Uterus (tissue), 3 donors: ENCODE measurements at regions not wholly inside any gene's neighbourhood (a gene's known extent, or its start where the extent isn't known, plus 50 kb on each side); places are given as distances from the start of the nearest gene placed in this dataset.

Source experiments
- DNase-seq, 2 donors: peaks; one replicate each; pipeline ENCODE4 v3.0.0-alpha.2; 2019 to 2020
- H3K27ac ChIP-seq, 2 donors: fragments of 200-600 bp; sonication (generic); 1 replicate in 1 of 2; 2 replicates in 1 of 2; pipeline ENCODE4 v1.5.1; 2016 to 2018
- H3K27me3 ChIP-seq, 2 donors: fragments of 200-600 bp; sonication (generic); one replicate each; pipeline ENCODE4 v1.5.1; 2018 to 2019; ENCODE audit warnings: control low read depth in 1 of 2
- H3K36me3 ChIP-seq, 2 donors: fragments of 200-600 bp; sonication (generic); one replicate each; pipeline ENCODE4 v1.5.1; 2019; ENCODE audit warnings: control low read depth in 1 of 2
- H3K4me1 ChIP-seq, 2 donors: fragments of 200-600 bp; sonication (generic); one replicate each; pipeline ENCODE4 v1.5.1; 2018 to 2019; ENCODE audit warnings: control low read depth in 1 of 2
- H3K4me3 ChIP-seq, 2 donors: fragments of 200-600 bp; sonication (generic); 1 replicate in 1 of 2; 2 replicates in 1 of 2; pipeline ENCODE4 v1.5.1; 2018 to 2019; ENCODE audit warnings: mild to moderate bottlenecking in 1 of 2
- H3K9me3 ChIP-seq, 2 donors: fragments of 200-600 bp; sonication (generic); one replicate each; pipeline ENCODE4 v1.5.1; 2019; ENCODE audit warnings: control low read depth in 1 of 2
- CTCF ChIP-seq, 4 experiments: fragments of 200-600 bp in 2 of 4; fragments of 450-650 bp in 2 of 4; sonication (generic) in 2 of 4; IDR thresholded peaks; one replicate each; pipeline ENCODE4 v1.5.1; 2016 to 2019; ENCODE audit warnings: antibody characterized with exemption in 4 of 4, mild to moderate bottlenecking in 2 of 4, moderate library complexity in 1 of 4
- POLR2A ChIP-seq, 2 donors: fragments of 450-650 bp; IDR thresholded peaks; one replicate each; pipeline ENCODE4 v1.6.1; 2016; ENCODE audit warnings: antibody characterized with exemption in 2 of 2, mild to moderate bottlenecking in 1 of 2, moderate library complexity in 1 of 2
- intact Hi-C: fragments of 100-400 bp; cut with DNase I; formaldehyde crosslinking; loops from one replicate; pipeline ENCODE4 v1.15.1; 2023; ENCODE audit warnings: low total_unique reads
- donor health status: DM: yes; HTN: yes; CAD: no.

DNA sequence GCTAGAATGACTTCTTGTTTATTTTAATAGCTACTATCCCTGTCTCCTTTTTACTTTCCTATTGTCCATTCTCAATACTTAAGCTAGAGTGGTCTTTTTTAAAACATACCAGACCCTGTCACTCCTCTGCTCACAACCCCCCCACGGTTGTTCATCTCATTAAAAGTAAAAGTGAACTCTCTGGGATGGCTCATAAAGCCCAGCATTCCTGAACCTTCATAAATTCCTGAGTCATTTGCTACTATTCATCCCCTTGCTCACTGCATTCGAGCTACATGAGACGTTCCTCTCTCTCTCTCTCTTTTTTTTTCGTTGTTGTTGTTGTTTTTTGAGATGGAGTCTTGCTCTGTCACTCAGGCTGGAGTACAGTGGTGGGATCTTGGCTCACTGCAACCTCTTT lies 148.7 kb upstream of the DSEL start:
- Histone ChIP-seq H3K4me1 (no peaks in the 10 kb centered on the region), H3K4me3 (no peak overlapping the region), H3K27ac (no peak overlapping the region), H3K27me3 (no peaks in the 10 kb centered on the region), H3K36me3 (no peaks in the 10 kb centered on the region), H3K9me3 (no peaks in the 10 kb centered on the region)
- no peak for TF ChIP-seq CTCF (IDR thresholded peaks at IDR 0.05)
- no peak for TF ChIP-seq POLR2A (IDR thresholded peaks at IDR 0.05)
- intact Hi-C loops: no loop called here
- no peak for DNase-seq

- TF ChIP-seq CTCF (IDR thresholded peaks at IDR 0.05) (no peak), POLR2A (IDR thresholded peaks at IDR 0.05) (no peak)
- H3K4me3 ChIP-seq: no peak overlapping the region
- DNase-seq: no peak
- no peak overlapping the region for H3K27ac ChIP-seq
- no peaks in the 10 kb centered on the region for H3K36me3 ChIP-seq
- H3K9me3 ChIP-seq: no peaks in the 10 kb centered on the region
- no peaks in the 10 kb centered on the region for H3K27me3 ChIP-seq
- H3K4me1 ChIP-seq: no peaks in the 10 kb centered on the region
- intact Hi-C loops: no loop called here
These were observed 146.5 kb upstream of the DSEL start for GRCh38 chr18:67662996-67663395.

GRCh38 chr18:67661555-67661954 lies 145.0 kb upstream of the DSEL start:
- no peak for TF ChIP-seq CTCF (IDR thresholded peaks at IDR 0.05)
- Histone ChIP-seq H3K4me3 (no peak overlapping the region), H3K27ac (no peak overlapping the region), H3K27me3 (no peaks in the 10 kb centered on the region), H3K4me1 (no peaks in the 10 kb centered on the region), H3K9me3 (no peaks in the 10 kb centered on the region), H3K36me3 (no peaks in the 10 kb centered on the region)
- intact Hi-C loops: no loop called here
- no peak for DNase-seq

GRCh38 chr18:67654101-67654500 lies 137.6 kb upstream of the DSEL start:
- no peak overlapping the region for H3K27ac ChIP-seq
- intact Hi-C loops: no loop called here
- TF ChIP-seq CTCF (IDR thresholded peaks at IDR 0.05) (no peak), POLR2A (IDR thresholded peaks at IDR 0.05) (no peak)

DNA sequence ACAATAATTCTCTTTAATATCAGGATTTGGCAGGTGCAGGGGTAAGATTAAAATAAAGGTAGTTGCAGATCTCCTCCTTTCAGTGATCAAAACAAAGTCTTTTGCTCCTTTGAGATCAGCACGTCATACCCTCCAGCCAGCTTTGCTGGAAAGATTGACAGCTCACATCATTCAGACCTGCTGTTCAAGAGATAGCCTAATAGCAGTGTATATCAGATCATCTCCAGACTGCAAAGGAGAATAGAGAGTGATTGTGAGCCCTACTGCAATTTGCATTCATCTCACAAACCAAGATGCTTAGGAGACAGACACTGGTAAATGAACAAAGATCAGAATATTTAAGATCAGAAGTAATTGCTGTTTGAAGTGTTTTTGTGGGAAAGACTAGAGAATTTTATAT lies 135.8 kb upstream of the DSEL start:
- TF ChIP-seq CTCF (IDR thresholded peaks at IDR 0.05): no peak
- TF ChIP-seq POLR2A (IDR thresholded peaks at IDR 0.05): no peak
- H3K27ac ChIP-seq: no peak overlapping the region
- no peaks in the 10 kb centered on the region for H3K36me3 ChIP-seq
- no peak overlapping the region for H3K4me3 ChIP-seq
- no peaks in the 10 kb centered on the region for H3K4me1 ChIP-seq
- DNase-seq: no peak
- no peaks in the 10 kb centered on the region for H3K9me3 ChIP-seq
- no peaks in the 10 kb centered on the region for H3K27me3 ChIP-seq
- intact Hi-C loops: no loop called here

More at GRCh38 chr18:67654101-67654500, 137.6 kb upstream of the DSEL start:
- H3K36me3 ChIP-seq: no peaks in the 10 kb centered on the region
- no peaks in the 10 kb centered on the region for H3K9me3 ChIP-seq
- no peaks in the 10 kb centered on the region for H3K4me1 ChIP-seq
- H3K4me3 ChIP-seq: no peak overlapping the region
- no peaks in the 10 kb centered on the region for H3K27me3 ChIP-seq
- DNase-seq: no peak
